ENCODE measurements at regions not wholly inside any gene's neighbourhood (a gene's known extent, or its start where the extent isn't known, plus 50 kb on each side); places are given as distances from the start of the nearest gene placed in this dataset.

DNA sequence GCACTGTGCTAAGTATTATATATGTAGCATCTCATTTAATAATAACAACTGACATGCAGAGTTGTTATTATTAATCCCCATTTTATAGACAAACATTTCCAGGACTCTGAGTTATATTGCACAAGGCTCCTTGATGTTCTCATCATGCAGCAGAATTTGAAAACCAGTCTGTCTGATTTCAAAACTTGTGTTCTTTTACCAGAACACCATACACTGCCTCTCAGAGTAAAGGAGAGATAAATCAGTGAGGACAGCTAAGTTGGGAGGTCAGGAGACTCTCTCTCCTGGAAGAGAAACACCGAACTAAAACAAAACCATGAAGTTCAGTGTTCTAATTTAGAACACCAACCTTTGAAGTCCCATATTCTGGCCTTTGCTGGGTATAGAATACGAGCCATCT lies 92.7 kb upstream of the TNC start:
- no peak for DNase-seq

DNA sequence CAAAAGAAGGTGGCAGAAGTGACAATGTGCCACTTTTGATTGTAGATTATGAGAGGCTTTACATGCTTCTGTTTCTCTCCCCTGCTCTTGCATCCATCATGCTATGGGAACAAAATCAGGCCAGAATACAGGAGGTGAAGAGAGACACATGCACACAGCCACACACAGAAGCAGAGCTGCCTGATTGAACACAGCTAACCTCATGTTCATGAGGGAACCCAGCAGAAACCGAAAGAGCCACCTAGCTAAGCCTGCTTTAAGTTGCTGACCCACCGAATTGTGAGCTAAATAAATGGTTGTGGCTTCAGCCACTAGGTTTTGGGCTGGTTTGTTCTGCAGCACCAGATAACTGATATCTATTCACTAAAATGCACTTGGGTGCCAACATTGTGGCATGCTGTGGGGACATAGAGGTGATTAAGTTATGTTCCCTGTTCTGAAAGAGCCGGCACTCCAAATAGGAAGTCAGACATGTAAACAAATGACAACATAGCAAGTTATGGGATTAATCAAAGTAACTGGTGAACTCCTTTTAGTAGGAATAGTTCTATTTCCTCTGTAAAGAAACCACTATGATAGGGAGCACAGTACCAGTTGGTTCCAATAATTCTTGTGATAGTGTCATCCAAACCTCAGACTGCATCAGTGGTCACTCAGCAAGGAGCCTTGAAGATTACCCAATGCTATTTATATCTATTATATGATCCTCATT lies 93.6 kb upstream of the TNC start:
- no peak for DNase-seq

GRCh38 chr9:115212125-115212605 lies 94.2 kb upstream of the TNC start:
- no peak for DNase-seq

- DNase-seq: no peak
These were observed 94.9 kb upstream of the TNC start for GRCh38 chr9:115212832-115213231.

- no peak for DNase-seq
These were observed 95.9 kb upstream of the TNC start for GRCh38 chr9:115213818-115214334.

GRCh38 chr9:115216873-115217272 lies 98.9 kb upstream of the TNC start:
- no peak for DNase-seq

- DNase-seq: no peak
These were observed 102.5 kb upstream of the TNC start for GRCh38 chr9:115220319-115221005.

- no peak for DNase-seq
These were observed 105.5 kb upstream of the TNC start for GRCh38 chr9:115223471-115223870.

- no peak for DNase-seq
These were observed 107.6 kb upstream of the TNC start for GRCh38 chr9:115225459-115226116.

- DNase-seq: no peak
These were observed 108.2 kb upstream of the TNC start for GRCh38 chr9:115226152-115226551.

- no peak for DNase-seq
These were observed 111.5 kb upstream of the TNC start for GRCh38 chr9:115229496-115229895.

GRCh38 chr9:115230924-115231515 lies 113.1 kb upstream of the TNC start:
- no peak for DNase-seq

DNA sequence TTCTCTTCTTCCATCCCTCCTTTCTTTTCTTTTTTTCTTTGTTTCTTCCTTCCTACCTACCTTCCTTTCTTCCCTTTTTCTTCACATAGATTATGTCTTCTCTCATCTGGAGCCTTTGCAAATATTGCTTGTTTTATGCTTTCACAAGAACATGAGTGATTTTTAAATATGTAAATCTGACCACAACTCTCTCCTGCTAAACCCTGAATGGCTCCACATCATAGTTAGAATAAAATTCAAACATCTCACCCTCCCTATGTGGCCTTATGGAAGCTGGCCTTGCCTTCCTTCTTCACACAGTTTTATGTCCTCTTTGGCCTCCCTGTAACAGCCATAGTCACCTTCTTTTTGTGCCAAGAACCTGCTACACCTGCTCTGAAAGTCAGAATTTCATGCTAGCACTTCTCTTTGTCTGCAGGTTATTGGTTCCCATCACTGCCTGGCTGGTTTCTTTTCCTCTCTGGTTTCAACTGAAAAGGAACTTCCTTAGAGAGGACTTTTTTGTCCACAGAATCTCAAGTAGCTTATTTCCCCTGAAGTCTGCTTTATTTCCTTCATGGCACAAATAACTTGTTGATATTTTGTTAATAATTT lies 114.3 kb upstream of the TNC start:
- no peak for DNase-seq

GRCh38 chr9:115234094-115234493 lies 116.1 kb upstream of the TNC start:
- no peak for DNase-seq

GRCh38 chr9:115235221-115235620 lies 117.3 kb upstream of the TNC start:
- no peak for DNase-seq

GRCh38 chr9:115237385-115237998 lies 119.5 kb upstream of the TNC start:
- no peak for DNase-seq

DNA sequence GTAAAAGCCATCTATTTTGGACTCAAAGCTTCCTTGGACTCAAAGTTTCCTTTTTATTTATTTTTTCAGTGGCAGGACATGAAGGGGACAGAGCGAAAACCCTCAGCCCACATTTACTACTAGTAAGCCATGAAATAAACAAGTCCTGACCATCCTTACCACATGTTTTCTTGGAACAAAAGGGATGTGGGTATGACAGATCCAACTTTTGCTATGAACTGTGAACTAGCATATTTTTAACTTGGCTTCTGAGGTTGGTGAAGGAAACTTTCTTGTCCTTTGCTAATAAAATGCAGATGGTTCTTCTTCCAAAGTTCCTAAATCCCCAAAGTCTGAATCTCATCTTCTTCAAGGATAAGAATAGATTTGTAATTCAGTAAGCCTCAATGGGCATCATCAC lies 122.7 kb upstream of the TNC start:
- no peak for DNase-seq

- no peak for DNase-seq
These were observed 123.7 kb upstream of the TNC start for GRCh38 chr9:115241641-115242040.

DNA sequence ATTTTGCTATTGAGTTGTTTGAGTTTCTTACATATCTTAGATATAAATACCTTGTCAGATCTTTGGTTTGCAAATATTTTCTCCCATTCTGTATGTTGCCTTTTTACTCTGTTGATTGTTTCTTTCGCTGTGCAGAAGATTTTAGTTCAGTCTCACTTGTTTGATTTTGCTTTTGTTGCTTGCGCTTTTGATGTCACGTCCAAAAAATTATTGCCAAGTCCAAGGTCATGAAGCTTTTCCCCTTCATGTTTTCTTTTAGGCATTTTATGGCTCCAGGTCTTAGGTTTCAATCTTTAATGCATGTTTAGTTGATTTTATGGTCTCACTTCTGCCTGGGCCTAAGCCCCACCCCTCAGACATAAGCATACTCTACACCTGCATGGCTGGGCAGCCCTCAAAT lies 131.5 kb upstream of the TNC start:
- no peak for DNase-seq

DNA sequence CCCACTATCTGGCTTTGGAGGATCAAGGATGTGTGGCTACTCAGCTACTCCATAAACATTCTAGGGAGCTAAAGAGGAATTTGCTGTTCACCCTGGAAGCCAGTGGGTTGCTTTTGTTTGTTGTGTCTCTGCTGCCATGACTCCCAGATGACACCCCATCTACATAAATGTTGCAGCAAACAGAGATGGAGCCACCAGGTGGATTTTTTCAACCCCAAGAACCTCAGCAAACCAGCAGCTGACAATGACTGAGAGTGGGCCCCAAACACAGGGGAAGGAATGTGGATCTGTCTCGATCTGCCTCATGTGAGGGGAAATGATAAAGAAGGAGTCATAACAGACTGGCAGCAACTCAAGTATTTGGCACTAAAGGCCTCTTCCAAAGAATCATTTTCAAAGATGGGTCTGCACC lies 132.7 kb upstream of the TNC start:
- DNase-seq: no peak

GRCh38 chr9:115254287-115255180 lies 136.6 kb upstream of the TNC start:
- no peak for DNase-seq
